ENCODE measurements at regions not wholly inside any gene's neighbourhood (a gene's known extent, or its start where the extent isn't known, plus 50 kb on each side); places are given as distances from the start of the nearest gene placed in this dataset.
"Not testable (repeated sequence)": the region's sequence is repeated elsewhere in the genome, so short reads cannot be mapped to it uniquely, and the experiment has no call there.

DNA sequence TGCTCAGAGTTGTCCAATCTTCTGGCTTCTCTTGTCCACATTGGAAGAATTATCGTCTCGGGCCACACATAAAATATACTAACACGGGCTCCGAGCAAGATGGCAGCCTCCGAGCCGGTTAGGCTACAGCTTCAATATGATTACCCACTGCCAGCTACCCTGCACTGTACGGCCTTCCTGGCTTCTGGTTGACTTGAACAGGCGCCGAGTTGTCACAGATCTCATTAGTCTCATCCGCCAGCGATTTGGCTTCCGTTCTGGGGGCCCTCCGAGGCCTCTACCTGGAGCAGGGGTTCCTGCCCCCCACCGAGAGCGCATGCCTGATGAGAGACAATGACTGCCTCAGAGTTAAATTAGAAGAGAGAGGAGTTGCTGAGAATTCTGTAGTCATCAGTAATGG lies 101.2 kb upstream of the NUDT6 start:
- Mint-ChIP-seq H3K4me3 (ENCODE audit: unreplicated experiment) (no peak overlapping the region), H3K36me3 (ENCODE audit: low read depth, unreplicated experiment) (no peaks in the 10 kb centered on the region), H3K27ac (ENCODE audit: unreplicated experiment) (no peak overlapping the region), H3K27me3 (ENCODE audit: unreplicated experiment) (no peaks in the 10 kb centered on the region), H3K9me3 (ENCODE audit: unreplicated experiment) (no peaks in the 10 kb centered on the region), H3K4me1 (ENCODE audit: unreplicated experiment) (peaks cover 17% of the 10 kb centered on the region)
- TF ChIP-seq, protein P1, sequence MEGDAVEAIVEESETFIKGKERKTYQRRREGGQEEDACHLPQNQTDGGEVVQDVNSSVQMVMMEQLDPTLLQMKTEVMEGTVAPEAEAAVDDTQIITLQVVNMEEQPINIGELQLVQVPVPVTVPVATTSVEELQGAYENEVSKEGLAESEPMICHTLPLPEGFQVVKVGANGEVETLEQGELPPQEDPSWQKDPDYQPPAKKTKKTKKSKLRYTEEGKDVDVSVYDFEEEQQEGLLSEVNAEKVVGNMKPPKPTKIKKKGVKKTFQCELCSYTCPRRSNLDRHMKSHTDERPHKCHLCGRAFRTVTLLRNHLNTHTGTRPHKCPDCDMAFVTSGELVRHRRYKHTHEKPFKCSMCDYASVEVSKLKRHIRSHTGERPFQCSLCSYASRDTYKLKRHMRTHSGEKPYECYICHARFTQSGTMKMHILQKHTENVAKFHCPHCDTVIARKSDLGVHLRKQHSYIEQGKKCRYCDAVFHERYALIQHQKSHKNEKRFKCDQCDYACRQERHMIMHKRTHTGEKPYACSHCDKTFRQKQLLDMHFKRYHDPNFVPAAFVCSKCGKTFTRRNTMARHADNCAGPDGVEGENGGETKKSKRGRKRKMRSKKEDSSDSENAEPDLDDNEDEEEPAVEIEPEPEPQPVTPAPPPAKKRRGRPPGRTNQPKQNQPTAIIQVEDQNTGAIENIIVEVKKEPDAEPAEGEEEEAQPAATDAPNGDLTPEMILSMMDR (IDR thresholded peaks at IDR 0.05; ENCODE audit: unreplicated experiment): no peak
- no peak for DNase-seq (ENCODE audit: low spot score)

GRCh38 chr4:123024710-123025109 lies 102.3 kb upstream of the NUDT6 start:
- Mint-ChIP-seq H3K36me3 (ENCODE audit: low read depth, unreplicated experiment) (no peaks in the 10 kb centered on the region), H3K9me3 (ENCODE audit: unreplicated experiment) (no peaks in the 10 kb centered on the region), H3K27ac (ENCODE audit: unreplicated experiment) (no peak overlapping the region), H3K4me1 (ENCODE audit: unreplicated experiment) (peaks cover 17% of the 10 kb centered on the region), H3K4me3 (ENCODE audit: unreplicated experiment) (no peak overlapping the region), H3K27me3 (ENCODE audit: unreplicated experiment) (no peaks in the 10 kb centered on the region)
- TF ChIP-seq, protein P1 (IDR thresholded peaks at IDR 0.05; ENCODE audit: unreplicated experiment): no peak
- DNase-seq (ENCODE audit: low spot score): no peak

DNA sequence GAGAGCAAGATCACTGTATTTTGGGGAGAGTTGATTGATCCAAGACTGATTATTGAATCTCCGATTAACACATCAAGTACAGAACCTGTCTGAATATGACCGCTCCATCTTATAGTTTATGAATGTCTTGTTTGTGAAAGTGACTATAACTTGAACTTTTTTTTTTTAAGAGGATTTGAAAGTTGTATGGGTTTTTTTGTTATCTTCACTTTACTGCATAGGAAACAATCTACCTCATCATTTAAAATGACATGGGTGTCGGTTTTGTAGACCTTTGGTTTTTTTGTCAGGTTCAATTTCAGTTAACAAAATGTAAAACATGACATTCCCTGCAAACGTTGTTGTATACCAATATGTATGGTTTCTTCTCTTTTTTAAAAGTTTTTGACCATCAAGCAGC lies 103.0 kb upstream of the NUDT6 start:
- H3K4me3 Mint-ChIP-seq (ENCODE audit: unreplicated experiment): no peak overlapping the region
- H3K27me3 Mint-ChIP-seq (ENCODE audit: unreplicated experiment): no peaks in the 10 kb centered on the region
- H3K36me3 Mint-ChIP-seq (ENCODE audit: low read depth, unreplicated experiment): no peaks in the 10 kb centered on the region
- peaks cover 17% of the 10 kb centered on the region for H3K4me1 Mint-ChIP-seq (ENCODE audit: unreplicated experiment)
- DNase-seq (ENCODE audit: low spot score): no peak
- TF ChIP-seq, protein P1 (IDR thresholded peaks at IDR 0.05; ENCODE audit: unreplicated experiment): no peak
- no peaks in the 10 kb centered on the region for H3K9me3 Mint-ChIP-seq (ENCODE audit: unreplicated experiment)
- H3K27ac Mint-ChIP-seq (ENCODE audit: unreplicated experiment): no peak overlapping the region

DNA sequence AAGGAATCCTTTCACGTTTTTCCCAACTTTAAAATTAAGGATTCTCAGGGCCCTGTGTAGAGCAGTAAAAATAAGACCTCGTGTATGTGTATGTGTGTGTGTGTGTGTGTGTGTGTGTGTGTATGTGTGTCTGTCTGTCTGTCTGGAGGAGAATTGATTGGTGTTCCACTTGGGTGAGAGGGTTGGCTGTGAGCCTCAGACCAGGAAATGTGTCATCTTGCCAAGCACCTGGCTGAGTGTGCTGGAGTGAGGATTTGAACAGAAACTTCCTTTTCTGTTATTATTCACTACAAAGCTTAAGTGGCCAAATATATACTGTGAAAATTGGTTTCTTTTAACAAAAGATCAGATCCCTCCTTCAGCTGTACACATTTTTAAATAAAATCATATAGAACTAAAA lies 103.6 kb upstream of the NUDT6 start:
- H3K9me3 Mint-ChIP-seq (ENCODE audit: unreplicated experiment); DNase-seq (ENCODE audit: low spot score); H3K36me3 Mint-ChIP-seq (ENCODE audit: low read depth, unreplicated experiment); H3K27ac Mint-ChIP-seq (ENCODE audit: unreplicated experiment); H3K27me3 Mint-ChIP-seq (ENCODE audit: unreplicated experiment); H3K4me3 Mint-ChIP-seq (ENCODE audit: unreplicated experiment): not testable (repeated sequence)
- peaks cover 17% of the 10 kb centered on the region for H3K4me1 Mint-ChIP-seq (ENCODE audit: unreplicated experiment)

- H3K27ac Mint-ChIP-seq (ENCODE audit: unreplicated experiment): no peak overlapping the region
- H3K36me3 Mint-ChIP-seq (ENCODE audit: low read depth, unreplicated experiment): no peaks in the 10 kb centered on the region
Observed at GRCh38 chr4:123031664-123032063, 109.3 kb upstream of the NUDT6 start.

More at GRCh38 chr4:123031664-123032063, 109.3 kb upstream of the NUDT6 start:
- Mint-ChIP-seq H3K4me3 (ENCODE audit: unreplicated experiment) (no peak overlapping the region), H3K27me3 (ENCODE audit: unreplicated experiment) (no peaks in the 10 kb centered on the region), H3K9me3 (ENCODE audit: unreplicated experiment) (no peaks in the 10 kb centered on the region), H3K4me1 (ENCODE audit: unreplicated experiment) (peaks cover 6% of the 10 kb centered on the region)
- DNase-seq (ENCODE audit: low spot score): no peak
- TF ChIP-seq, protein P1 (IDR thresholded peaks at IDR 0.05; ENCODE audit: unreplicated experiment): no peak

Data from endothelial cell (in vitro differentiated cells).